Smooth muscle cell (in vitro differentiated cells): ENCODE measurements at regions not wholly inside any gene's neighbourhood (a gene's known extent, or its start where the extent isn't known, plus 50 kb on each side); places are given as distances from the start of the nearest gene placed in this dataset.

Experiments used
- DNase-seq: peaks from one replicate; lab custom pipeline; 2025; ENCODE audit not compliant: unreplicated experiment; lab: John Stamatoyannopoulos, UW
- H2AFZ ChIP-seq: fragments of 200-600 bp; sonication (generic); 2 replicates; pipeline ENCODE4 v1.6.0; 2016; ENCODE audit warnings: antibody characterized with exemption, low read depth, mild to moderate bottlenecking
- H3F3A ChIP-seq: fragments of 200-600 bp; sonication (generic); 2 replicates; pipeline ENCODE4 v1.6.0; 2017; ENCODE audit warnings: antibody characterized with exemption, low read depth
- H3K27ac ChIP-seq: fragments of 200-600 bp; sonication (generic); 2 replicates; pipeline ENCODE4 v1.5.1; 2016; ENCODE audit warnings: low read depth, mild to moderate bottlenecking
- H3K27me3 ChIP-seq: fragments of 200-600 bp; sonication (generic); 2 replicates; pipeline ENCODE4 v1.6.1; 2016; ENCODE audit warnings: low read depth, mild to moderate bottlenecking
- H3K36me3 ChIP-seq: fragments of 200-600 bp; sonication (generic); 2 replicates; pipeline ENCODE4 v1.5.1; 2016; ENCODE audit warnings: low read depth
- H3K4me1 ChIP-seq: fragments of 200-600 bp; sonication (generic); 2 replicates; pipeline ENCODE4 v1.5.1; 2016; ENCODE audit warnings: low read depth
- H3K4me2 ChIP-seq: fragments of 200-600 bp; sonication (generic); 2 replicates; pipeline ENCODE4 v1.6.0; 2016; ENCODE audit warnings: mild to moderate bottlenecking
- H3K4me3 ChIP-seq: fragments of 200-600 bp; sonication (generic); 2 replicates; pipeline ENCODE4 v1.5.1; 2016; ENCODE audit warnings: mild to moderate bottlenecking
- H3K79me2 ChIP-seq: fragments of 200-600 bp; sonication (generic); 2 replicates; pipeline ENCODE4 v1.6.0; 2016; ENCODE audit warnings: low read depth, mild to moderate bottlenecking
- H3K9ac ChIP-seq: fragments of 200-600 bp; sonication (generic); 2 replicates; pipeline ENCODE4 v1.6.0; 2016; ENCODE audit warnings: low read depth
- H3K9me3 ChIP-seq: fragments of 200-600 bp; sonication (generic); replicated peaks from 2 replicates; pipeline ENCODE4 v1.5.1; 2016; ENCODE audit warnings: low read depth
- H4K20me1 ChIP-seq: fragments of 200-600 bp; sonication (generic); 2 replicates; pipeline ENCODE4 v1.6.0; 2016; ENCODE audit warnings: low read depth
- CTCF ChIP-seq: fragments of 200-600 bp; sonication (generic); IDR thresholded peaks from 2 replicates; pipeline ENCODE4 v1.5.1; 2017; ENCODE audit warnings: borderline replicate concordance, mild to moderate bottlenecking, antibody characterized with exemption; ENCODE audit not compliant: insufficient read depth, poor library complexity, severe bottlenecking
- WGBS: methylation state at CpG from one replicate; pipeline ENCODE4 v1.1.7; 2016; ENCODE audit warnings: low lambda C conversion rate; 5-methylcytosine and 5-hydroxymethylcytosine counted together

GRCh38 chr2:22600156-22600555 lies 784.8 kb upstream of the KLHL29 start:
- 63% methylated on average over 2 of the region's 2 CpGs for WGBS
- no peaks in the 10 kb centered on the region for H3F3A ChIP-seq

GRCh38 chr2:22600999-22601398 lies 784.0 kb upstream of the KLHL29 start:
- Histone ChIP-seq H3K36me3 (no peaks in the 10 kb centered on the region), H3K27me3 (no peaks in the 10 kb centered on the region), H3K4me2 (no peak overlapping the region), H3K79me2 (no peaks in the 10 kb centered on the region), H3K4me3 (no peak overlapping the region), H2AFZ (no peak overlapping the region), H4K20me1 (no peaks in the 10 kb centered on the region), H3F3A (no peaks in the 10 kb centered on the region), H3K27ac (no peak overlapping the region), H3K4me1 (peaks cover 15% of the 10 kb centered on the region), H3K9ac (no peak overlapping the region), H3K9me3 (no peaks in the 10 kb centered on the region)
- DNase-seq = no peak
- 80% methylated on average over 1 of the region's 1 CpG for WGBS
- TF ChIP-seq CTCF = no peak

More at GRCh38 chr2:22600156-22600555, 784.8 kb upstream of the KLHL29 start:
- H3K4me2 ChIP-seq = no peak overlapping the region
- H3K27me3 ChIP-seq = no peaks in the 10 kb centered on the region
- H2AFZ ChIP-seq = no peak overlapping the region
- H3K9me3 ChIP-seq = no peaks in the 10 kb centered on the region
- H3K4me1 ChIP-seq = peaks cover 15% of the 10 kb centered on the region
- TF ChIP-seq CTCF = no peak
- H3K79me2 ChIP-seq = no peaks in the 10 kb centered on the region
- no peak for DNase-seq
- no peaks in the 10 kb centered on the region for H4K20me1 ChIP-seq
- no peak overlapping the region for H3K27ac ChIP-seq
- H3K9ac ChIP-seq = no peak overlapping the region
- H3K36me3 ChIP-seq = no peaks in the 10 kb centered on the region
- H3K4me3 ChIP-seq = no peak overlapping the region

GRCh38 chr2:22604136-22604535 lies 780.8 kb upstream of the KLHL29 start:
- no peak overlapping the region for H3K9ac ChIP-seq
- H3K27ac ChIP-seq = no peak overlapping the region
- no peak overlapping the region for H3K4me2 ChIP-seq
- no peaks in the 10 kb centered on the region for H3F3A ChIP-seq
- no peaks in the 10 kb centered on the region for H3K79me2 ChIP-seq
- no peaks in the 10 kb centered on the region for H3K27me3 ChIP-seq
- H3K36me3 ChIP-seq = no peaks in the 10 kb centered on the region
- DNase-seq = no peak
- no peak overlapping the region for H2AFZ ChIP-seq
- TF ChIP-seq CTCF = no peak
- H3K4me3 ChIP-seq = no peak overlapping the region
- H4K20me1 ChIP-seq = no peaks in the 10 kb centered on the region
- H3K4me1 ChIP-seq = peaks cover 15% of the 10 kb centered on the region
- H3K9me3 ChIP-seq = no peaks in the 10 kb centered on the region
- WGBS = 94% methylated on average over 4 of the region's 4 CpGs

GRCh38 chr2:22616031-22616430 lies 768.9 kb upstream of the KLHL29 start:
- Histone ChIP-seq H2AFZ (no peak overlapping the region), H3K27me3 (no peaks in the 10 kb centered on the region), H3K4me2 (no peak overlapping the region), H3K4me3 (no peak overlapping the region), H3F3A (no peaks in the 10 kb centered on the region), H4K20me1 (no peaks in the 10 kb centered on the region), H3K79me2 (no peaks in the 10 kb centered on the region), H3K9ac (no peak overlapping the region), H3K9me3 (no peaks in the 10 kb centered on the region), H3K27ac (no peak overlapping the region), H3K4me1 (no peaks in the 10 kb centered on the region), H3K36me3 (no peaks in the 10 kb centered on the region)
- no peak for DNase-seq
- no peak for TF ChIP-seq CTCF
- WGBS = 95% methylated on average over 3 of the region's 3 CpGs
